HEK293T (cell line): ENCODE measurements at regions not wholly inside any gene's neighbourhood (a gene's known extent, or its start where the extent isn't known, plus 50 kb on each side); places are given as distances from the start of the nearest gene placed in this dataset.

Experiments
- ARNT ChIP-seq: fragments of 450-650 bp; IDR thresholded peaks from 2 replicates; pipeline ENCODE4 v1.6.1; 2017; ENCODE audit warnings: mild to moderate bottlenecking
- BHLHE40 ChIP-seq: fragments of 450-650 bp; IDR thresholded peaks from 2 replicates; pipeline ENCODE4 v1.6.1; 2016; ENCODE audit warnings: mild to moderate bottlenecking, moderate library complexity, borderline replicate concordance
- ELF4 ChIP-seq: fragments of 450-650 bp; IDR thresholded peaks from 2 replicates; pipeline ENCODE4 v1.6.1; 2017; ENCODE audit warnings: antibody characterized with exemption
- FOXA1 ChIP-seq: fragments of 450-650 bp; IDR thresholded peaks from 2 replicates; pipeline ENCODE4 v1.6.1; 2016; ENCODE audit warnings: mild to moderate bottlenecking
- FOXK2 ChIP-seq: fragments of 450-650 bp; IDR thresholded peaks from 2 replicates; pipeline ENCODE4 v1.6.1; 2016; ENCODE audit warnings: mild to moderate bottlenecking
- FOXM1 ChIP-seq: fragments of 450-650 bp; IDR thresholded peaks from 2 replicates; pipeline ENCODE4 v1.6.1; 2017; ENCODE audit warnings: mild to moderate bottlenecking, borderline replicate concordance
- LEF1 ChIP-seq: fragments of 450-650 bp; IDR thresholded peaks from 2 replicates; pipeline ENCODE4 v1.6.1; 2017; ENCODE audit warnings: mild to moderate bottlenecking, borderline replicate concordance
- NFRKB ChIP-seq: fragments of 450-650 bp; IDR thresholded peaks from 2 replicates; pipeline ENCODE4 v1.6.1; 2016; ENCODE audit warnings: mild to moderate bottlenecking, moderate library complexity
- SP1 ChIP-seq: fragments of 450-650 bp; IDR thresholded peaks from 2 replicates; pipeline ENCODE4 v1.6.1; 2017
- SUZ12 ChIP-seq: fragments of 450-650 bp; IDR thresholded peaks from 2 replicates; pipeline ENCODE4 v1.6.1; 2016; ENCODE audit warnings: mild to moderate bottlenecking
- TARDBP ChIP-seq: fragments of 450-650 bp; IDR thresholded peaks from 2 replicates; pipeline ENCODE4 v1.6.1; 2016
- ZNF384 ChIP-seq: fragments of 450-650 bp; IDR thresholded peaks from 2 replicates; pipeline ENCODE4 v1.6.1; 2016
- TF ChIP-seq, protein P1 (sequence below): fragments of 450-650 bp; IDR thresholded peaks from 2 replicates; pipeline ENCODE4 v1.6.1; 2016

DNA sequence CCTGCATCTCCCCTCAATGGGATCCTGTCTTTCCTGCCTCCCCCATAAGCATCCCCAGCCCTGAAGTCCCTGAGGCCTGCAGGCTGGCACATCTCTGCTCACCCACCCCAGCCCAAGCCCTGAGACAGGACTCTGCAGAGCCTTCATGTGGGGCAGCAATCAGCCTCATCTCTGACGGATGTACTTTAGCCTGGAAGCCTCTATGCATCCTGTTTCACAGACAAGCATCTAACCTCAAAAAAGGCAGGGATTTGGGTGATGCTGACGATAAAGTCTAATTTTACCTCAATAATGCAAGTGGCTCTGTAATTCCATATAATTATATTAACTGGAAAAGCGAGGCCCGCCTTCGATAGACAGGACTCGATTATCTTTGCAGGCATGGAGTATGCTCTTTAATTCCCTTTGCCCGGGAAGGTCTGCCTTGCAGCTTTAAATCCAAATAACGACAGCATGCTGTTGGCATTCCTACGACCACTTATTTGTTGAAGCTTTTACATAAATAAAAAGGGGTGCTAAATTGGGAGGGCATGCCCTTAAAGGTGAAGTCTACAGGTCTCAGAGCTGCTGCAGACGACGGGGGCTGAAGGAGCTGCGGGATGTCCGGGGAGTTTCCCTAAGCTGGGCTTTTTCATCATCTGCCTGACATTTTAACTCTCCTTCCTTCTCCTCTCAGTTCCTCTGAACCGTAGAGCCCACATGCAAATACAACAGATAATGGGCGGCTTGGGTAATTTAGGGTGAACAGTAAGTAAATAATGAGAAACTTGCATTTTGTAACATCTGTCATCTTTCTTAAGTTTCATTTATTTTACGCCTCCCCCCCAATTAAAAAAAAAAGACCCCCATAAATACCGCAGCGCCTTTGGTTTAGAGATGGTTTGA, 211.5 kb downstream of the URI1 start:
- TF ChIP-seq, protein P1, sequence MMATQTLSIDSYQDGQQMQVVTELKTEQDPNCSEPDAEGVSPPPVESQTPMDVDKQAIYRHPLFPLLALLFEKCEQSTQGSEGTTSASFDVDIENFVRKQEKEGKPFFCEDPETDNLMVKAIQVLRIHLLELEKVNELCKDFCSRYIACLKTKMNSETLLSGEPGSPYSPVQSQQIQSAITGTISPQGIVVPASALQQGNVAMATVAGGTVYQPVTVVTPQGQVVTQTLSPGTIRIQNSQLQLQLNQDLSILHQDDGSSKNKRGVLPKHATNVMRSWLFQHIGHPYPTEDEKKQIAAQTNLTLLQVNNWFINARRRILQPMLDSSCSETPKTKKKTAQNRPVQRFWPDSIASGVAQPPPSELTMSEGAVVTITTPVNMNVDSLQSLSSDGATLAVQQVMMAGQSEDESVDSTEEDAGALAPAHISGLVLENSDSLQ, result no peak
- TF ChIP-seq SP1 (no peak), NFRKB (no peak), TARDBP (no peak), BHLHE40 (no peak), LEF1 (no peak), FOXK2 (no peak), FOXA1 (no peak), SUZ12 (no peak), FOXM1 (no peak), ZNF384 (no peak), ELF4 (no peak), ARNT (no peak)
